Right lobe of liver (tissue), 4 donors: ENCODE measurements at regions not wholly inside any gene's neighbourhood (a gene's known extent, or its start where the extent isn't known, plus 50 kb on each side); places are given as distances from the start of the nearest gene placed in this dataset.

Source experiments
- CTCF ChIP-seq, 4 donors: fragments of 200-600 bp in 3 of 4; fragments of 450-650 bp in 1 of 4; IDR thresholded peaks; one replicate each; pipeline versions ENCODE4 v1.5.1 to v1.8.0; 2016 to 2022; ENCODE audit warnings: antibody characterized with exemption in 4 of 4, mild to moderate bottlenecking in 2 of 4
- POLR2A ChIP-seq: fragments of 450-650 bp; IDR thresholded peaks from one replicate; pipeline ENCODE4 v1.6.1; 2017; ENCODE audit warnings: antibody characterized with exemption, mild to moderate bottlenecking
- donor health status: DM: no; HTN: no; CAD: no.
- donor health status: DM: no; HTN: no; CAD: no.
- donor health status: DM: no; HTN: yes; CAD: no.

DNA sequence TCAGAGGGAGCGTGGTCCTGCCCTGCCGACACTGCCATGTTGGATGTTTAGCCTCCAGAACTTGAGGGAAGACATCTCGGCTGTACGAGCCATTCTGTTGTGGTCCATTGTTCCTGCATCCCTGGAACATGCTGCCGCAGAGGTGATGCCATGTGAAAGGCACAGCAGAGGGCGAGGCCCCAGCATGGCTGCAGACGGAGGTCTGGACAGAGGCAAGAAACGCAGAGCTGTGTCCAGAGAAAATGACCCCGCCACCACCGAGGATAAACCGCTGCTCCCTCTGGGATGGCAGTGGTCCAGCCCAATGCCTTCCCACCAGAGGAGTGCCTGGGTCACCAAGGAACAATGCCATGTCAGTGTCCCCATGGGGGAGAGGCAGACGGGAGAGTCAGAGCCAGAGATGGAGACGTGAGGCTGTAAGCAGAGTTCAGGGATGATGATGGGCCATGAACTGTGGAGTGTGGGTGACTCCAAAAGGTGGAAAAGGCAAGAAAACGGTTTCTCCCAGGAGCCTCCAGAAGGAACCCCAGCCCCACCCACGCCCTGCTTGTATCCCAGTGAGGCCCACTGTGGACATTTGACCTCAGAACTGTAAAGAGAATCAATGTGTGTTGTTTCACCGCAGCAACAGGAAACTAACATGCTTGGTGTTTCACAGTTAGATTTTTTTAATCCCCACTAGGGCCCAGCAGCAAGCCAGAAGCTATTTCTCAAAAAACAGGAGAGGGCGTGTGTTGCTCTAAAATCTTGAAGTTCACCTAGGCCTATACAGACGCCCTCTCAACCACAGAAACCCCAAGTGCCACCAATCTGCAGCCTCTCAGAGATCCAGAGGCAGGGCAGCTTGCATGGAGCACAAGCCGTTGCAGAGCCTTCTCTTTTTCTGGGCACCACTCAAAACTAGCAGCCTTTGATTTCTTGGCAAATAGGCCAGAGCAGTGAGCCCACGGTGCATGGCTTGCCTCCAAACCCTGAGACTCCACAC lies 1422.9 kb downstream of the TBC1D22A start:
- TF ChIP-seq CTCF (IDR thresholded peaks at IDR 0.05) (no peak), POLR2A (no peak)
